Transverse colon (tissue), 4 donors: ENCODE measurements at regions not wholly inside any gene's neighbourhood (a gene's known extent, or its start where the extent isn't known, plus 50 kb on each side); places are given as distances from the start of the nearest gene placed in this dataset.
A peak's percentile ranks its signal among the peaks of the same experiment; 100 is the strongest.

Experiments used
- DNase-seq: peaks from one replicate; pipeline ENCODE4 v3.0.0-alpha.2; 2019
- H3K27ac ChIP-seq, 4 donors: fragments of 200-600 bp; sonication (generic); 2 replicates each; pipeline ENCODE4 v1.5.1; 2016 to 2018; ENCODE audit warnings: inconsistent platforms in 4 of 4
- H3K27me3 ChIP-seq: fragments of 200-600 bp; sonication (generic); 2 replicates; pipeline ENCODE4 v1.5.1; 2017; ENCODE audit warnings: inconsistent platforms
- H3K36me3 ChIP-seq, 4 donors: fragments of 200-600 bp; sonication (generic); 2 replicates each; pipeline ENCODE4 v1.5.1; 2017 to 2019; ENCODE audit warnings: inconsistent platforms in 4 of 4
- H3K4me1 ChIP-seq, 4 donors: fragments of 200-600 bp; sonication (generic); 2 replicates each; pipeline ENCODE4 v1.5.1; 2017 to 2020; ENCODE audit warnings: inconsistent platforms in 4 of 4
- H3K4me3 ChIP-seq, 4 donors: fragments of 200-600 bp; sonication (generic); 1 replicate in 1 of 4; 2 replicates in 3 of 4; pipeline versions ENCODE4 v1.5.1 to v1.6.1; 2017 to 2019; ENCODE audit warnings: inconsistent platforms in 4 of 4
- H3K9me3 ChIP-seq, 2 donors: fragments of 200-600 bp; sonication (generic); 2 replicates each; pipeline ENCODE4 v1.5.1; 2017 to 2019; ENCODE audit warnings: inconsistent platforms in 2 of 2
- EP300 ChIP-seq: sonication (generic); formaldehyde crosslinking; IDR thresholded peaks from one replicate; pipeline ENCODE4 v1.6.1; 2017; ENCODE audit warnings: antibody characterized with exemption, low read depth
- POLR2A ChIP-seq: fragments of 450-650 bp; IDR thresholded peaks from one replicate; pipeline ENCODE4 v1.6.1; 2016; ENCODE audit warnings: antibody characterized with exemption, mild to moderate bottlenecking, moderate library complexity
- POLR2AphosphoS5 ChIP-seq, 3 donors: sonication (generic); formaldehyde crosslinking; IDR thresholded peaks; one replicate each; pipeline ENCODE4 v1.6.1; 2016; ENCODE audit warnings: antibody characterized with exemption in 3 of 3
- WGBS, 2 donors: methylation state at CpG; one replicate each; pipeline ENCODE4 v1.1.5; 2018; ENCODE audit warnings: low coverage in 1 of 2; 5-methylcytosine and 5-hydroxymethylcytosine counted together
- in situ Hi-C, 4 donors: fragments of 200-750 bp; cut with MboI; loops; one replicate each; pipeline versions ENCODE4 v1.15.0 to v1.15.1; 2017; ENCODE audit warnings: low sequenced_read_pairs in 3 of 4, low pct_ligation_motif_present in 1 of 4, low pct_unique_long_range_greater_than_20kb in 1 of 4
- intact Hi-C: fragments of 100-400 bp; cut with DNase I; formaldehyde crosslinking; loops from one replicate; pipeline ENCODE4 v1.15.1; 2023; ENCODE audit warnings: low total_unique reads
- TF ChIP-seq, protein P1 (sequence below), 5 experiments: fragments of 200-600 bp in 3 of 5; fragments of 450-650 bp in 2 of 5; sonication (generic) in 3 of 5; IDR thresholded peaks; 1 replicate in 2 of 5; 2 replicates in 3 of 5; pipeline ENCODE4 v1.5.1; 2016 to 2017; ENCODE audit warnings: antibody characterized with exemption in 5 of 5, inconsistent platforms in 3 of 5, mild to moderate bottlenecking in 2 of 5, moderate library complexity in 1 of 5

DNA sequence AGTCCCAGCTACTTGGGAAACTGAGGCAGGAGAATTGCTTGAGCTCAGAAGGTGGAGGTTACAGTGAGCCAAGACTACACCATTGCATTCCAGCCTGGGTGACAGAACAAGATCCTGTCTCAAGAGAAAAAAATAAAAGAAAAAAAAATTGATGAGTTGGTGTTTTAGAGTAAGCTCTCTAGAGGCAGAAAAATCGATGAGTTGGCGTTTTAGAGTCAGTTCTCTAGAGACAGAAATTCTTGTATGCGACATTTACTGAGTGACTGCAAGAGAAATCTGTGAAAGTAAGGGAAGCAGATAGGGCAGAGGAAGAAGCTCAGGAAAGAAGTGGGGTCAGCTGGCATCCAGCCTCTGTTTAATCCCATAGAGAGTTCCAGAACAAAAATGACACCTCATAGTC lies 298.7 kb upstream of the ARRDC4 start:
- 76 to 91% methylated on average over 3 of the region's 3 CpGs for WGBS, 2 donors
- no peak for DNase-seq
- in situ Hi-C loops: no loop called here

GRCh38 chr15:97672586-97672985 lies 287.9 kb upstream of the ARRDC4 start:
- Histone ChIP-seq H3K27ac (no peak overlapping the region), H3K9me3 (no peaks in the 10 kb centered on the region), H3K36me3 (no peaks in the 10 kb centered on the region), H3K4me3 (no peak overlapping the region), H3K27me3 (no peaks in the 10 kb centered on the region), H3K4me1 (no peaks in the 10 kb centered on the region)
- DNase-seq: no peak
- 48% methylated on average over 2 of the region's 2 CpGs; no CpG with 5 or more reads in 1 of the 2 donors for WGBS, 2 donors
- TF ChIP-seq POLR2AphosphoS5 (IDR thresholded peaks at IDR 0.05): no peak
- in situ Hi-C loops (no loop called here), intact Hi-C loops (no loop called here)

More for the DNA sequence above, 298.7 kb upstream of the ARRDC4 start:
- Histone ChIP-seq H3K9me3 (no peaks in the 10 kb centered on the region), H3K27me3 (no peaks in the 10 kb centered on the region), H3K27ac (no peak overlapping the region), H3K4me3 (no peak overlapping the region), H3K36me3 (no peaks in the 10 kb centered on the region), H3K4me1 (no peaks in the 10 kb centered on the region)
- TF ChIP-seq POLR2A: no peak
- intact Hi-C loops: no loop called here

- in situ Hi-C loops: no loop called here
- peak overlapping the region; percentile 65 to 77 (median 75) for H3K27ac ChIP-seq
Observed at GRCh38 chr15:97678656-97679055, 281.8 kb upstream of the ARRDC4 start.

DNA sequence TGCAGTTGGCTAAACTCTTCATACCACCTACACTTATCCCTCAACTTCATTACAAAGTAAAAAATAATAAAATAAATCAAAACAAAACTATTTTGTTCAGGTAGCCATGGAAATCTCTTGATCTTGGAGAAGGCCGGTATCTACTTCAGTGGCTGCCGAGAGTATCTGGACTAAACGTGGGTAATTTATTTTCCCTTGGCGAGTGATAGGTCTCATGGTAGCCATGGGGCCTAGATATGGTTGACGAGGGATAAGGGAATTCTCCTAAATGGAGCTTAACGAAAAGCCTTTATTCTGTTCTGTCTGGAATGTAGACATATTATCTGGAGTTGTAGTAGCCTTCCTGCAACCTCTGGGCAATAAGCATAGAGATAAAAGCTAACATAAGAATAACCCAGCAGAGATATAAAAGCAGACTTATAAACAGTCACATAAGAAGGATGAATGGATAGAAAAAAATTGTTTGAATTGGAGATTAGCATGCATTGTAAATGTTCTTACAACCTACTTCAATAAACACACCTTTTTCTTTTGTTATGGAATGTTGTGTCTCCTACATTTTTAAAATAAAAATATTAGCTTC lies 281.3 kb upstream of the ARRDC4 start:
- H3K4me3 ChIP-seq: peak overlapping the region in 1 of 4 donors; percentile 19
- no peaks in the 10 kb centered on the region for H3K36me3 ChIP-seq
- in situ Hi-C loops (no loop called here), intact Hi-C loops (no loop called here)
- no peaks in the 10 kb centered on the region for H3K9me3 ChIP-seq
- peak overlapping the region; percentile 65 to 77 (median 75) for H3K27ac ChIP-seq
- no peak for DNase-seq
- H3K4me1 ChIP-seq: peaks cover 0 to 26% (median 11%) of the 10 kb centered on the region in 4 donors
- WGBS, 2 donors: 33 to 50% methylated on average over 6 of the region's 6 CpGs
- no peaks in the 10 kb centered on the region for H3K27me3 ChIP-seq
- peak in 1 of 3 donors; percentile 33 for TF ChIP-seq POLR2AphosphoS5 (IDR thresholded peaks at IDR 0.05)
- TF ChIP-seq, protein P1, sequence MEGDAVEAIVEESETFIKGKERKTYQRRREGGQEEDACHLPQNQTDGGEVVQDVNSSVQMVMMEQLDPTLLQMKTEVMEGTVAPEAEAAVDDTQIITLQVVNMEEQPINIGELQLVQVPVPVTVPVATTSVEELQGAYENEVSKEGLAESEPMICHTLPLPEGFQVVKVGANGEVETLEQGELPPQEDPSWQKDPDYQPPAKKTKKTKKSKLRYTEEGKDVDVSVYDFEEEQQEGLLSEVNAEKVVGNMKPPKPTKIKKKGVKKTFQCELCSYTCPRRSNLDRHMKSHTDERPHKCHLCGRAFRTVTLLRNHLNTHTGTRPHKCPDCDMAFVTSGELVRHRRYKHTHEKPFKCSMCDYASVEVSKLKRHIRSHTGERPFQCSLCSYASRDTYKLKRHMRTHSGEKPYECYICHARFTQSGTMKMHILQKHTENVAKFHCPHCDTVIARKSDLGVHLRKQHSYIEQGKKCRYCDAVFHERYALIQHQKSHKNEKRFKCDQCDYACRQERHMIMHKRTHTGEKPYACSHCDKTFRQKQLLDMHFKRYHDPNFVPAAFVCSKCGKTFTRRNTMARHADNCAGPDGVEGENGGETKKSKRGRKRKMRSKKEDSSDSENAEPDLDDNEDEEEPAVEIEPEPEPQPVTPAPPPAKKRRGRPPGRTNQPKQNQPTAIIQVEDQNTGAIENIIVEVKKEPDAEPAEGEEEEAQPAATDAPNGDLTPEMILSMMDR (IDR thresholded peaks at IDR 0.05): no peak

More at GRCh38 chr15:97678656-97679055, 281.8 kb upstream of the ARRDC4 start:
- Histone ChIP-seq H3K4me1 (peaks cover 0 to 23% (median 11%) of the 10 kb centered on the region in 4 donors), H3K9me3 (no peaks in the 10 kb centered on the region), H3K27me3 (no peaks in the 10 kb centered on the region), H3K36me3 (no peaks in the 10 kb centered on the region), H3K4me3 (peak overlapping the region in 1 of 4 donors; percentile 19)
- TF ChIP-seq, protein P1 (IDR thresholded peaks at IDR 0.05): no peak
- TF ChIP-seq POLR2A (no peak), EP300 (peak; percentile 74), POLR2AphosphoS5 (IDR thresholded peaks at IDR 0.05) (peak in 2 of 3 donors; percentile 60 to 73)
- DNase-seq: peak; percentile 51
- intact Hi-C loops: no loop called here
- WGBS, 2 donors: 13 to 16% methylated on average over 1 to 2 of the region's 2 CpGs

DNA sequence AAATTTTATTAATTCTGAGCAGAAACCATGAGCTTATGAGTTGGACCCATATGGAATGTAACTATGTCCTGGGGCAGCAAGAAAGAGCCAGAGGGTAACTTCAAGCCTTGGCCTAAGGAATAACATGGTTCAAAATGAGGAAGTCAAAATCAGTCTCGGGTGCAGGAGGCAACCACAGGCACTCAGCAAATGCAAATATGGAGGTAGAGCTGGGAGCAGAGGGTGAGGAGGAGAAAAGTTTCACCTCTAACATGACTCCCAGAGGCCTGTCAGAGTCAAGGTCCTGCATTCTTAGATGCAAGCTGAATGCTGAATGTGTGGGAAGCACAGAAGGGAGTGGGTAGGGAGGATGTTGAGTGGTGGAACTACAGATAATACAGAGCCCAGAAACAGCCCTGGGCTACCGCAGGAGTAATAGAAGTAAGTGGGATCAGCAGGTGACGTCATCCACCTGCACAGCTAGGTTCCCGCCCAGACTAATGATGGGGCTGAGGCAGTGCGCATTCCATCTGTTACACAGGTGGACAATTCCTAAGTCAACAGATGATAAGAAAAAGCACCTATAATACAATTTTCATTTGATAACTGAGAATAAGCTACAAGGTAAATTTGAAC lies 279.8 kb upstream of the ARRDC4 start:
- DNase-seq: peak; percentile 68
- WGBS, 2 donors: 37 to 51% methylated on average over 5 of the region's 5 CpGs
- TF ChIP-seq, protein P1 (IDR thresholded peaks at IDR 0.05): no peak
- TF ChIP-seq POLR2A: no peak
- TF ChIP-seq POLR2AphosphoS5 (IDR thresholded peaks at IDR 0.05): peak in 2 of 3 donors; percentile 39 to 40
- intact Hi-C loops: no loop called here
- peak overlapping the region; percentile 50 to 77 (median 62) for H3K27ac ChIP-seq
- peaks cover 0 to 30% (median 11%) of the 10 kb centered on the region in 4 donors for H3K4me1 ChIP-seq
- no peaks in the 10 kb centered on the region for H3K36me3 ChIP-seq
- no peak overlapping the region for H3K4me3 ChIP-seq
- in situ Hi-C loops: no loop called here
- no peaks in the 10 kb centered on the region for H3K27me3 ChIP-seq
- no peaks in the 10 kb centered on the region for H3K9me3 ChIP-seq
